ENCODE measurements at regions not wholly inside any gene's neighbourhood (a gene's known extent, or its start where the extent isn't known, plus 50 kb on each side); places are given as distances from the start of the nearest gene placed in this dataset.

DNA sequence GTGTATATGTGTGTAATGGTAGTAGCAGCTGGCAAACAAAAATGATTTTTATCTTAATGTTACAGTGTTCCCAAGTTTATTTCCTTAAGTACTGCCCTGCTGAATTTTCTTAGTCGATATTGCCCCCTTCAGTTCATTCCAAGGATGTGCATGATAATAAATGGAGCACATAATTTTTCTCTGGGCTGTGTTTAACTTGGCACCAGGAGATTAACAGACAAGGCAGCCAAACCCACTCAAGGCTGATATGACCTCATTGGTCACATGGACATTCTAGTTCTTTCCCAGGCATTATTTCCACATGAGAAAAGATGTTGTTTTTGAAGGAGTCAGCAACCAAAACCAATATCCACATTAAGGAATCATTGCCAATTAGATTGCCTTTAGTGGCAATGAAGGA is 61.8 kb downstream of the COX7C start:
- Histone ChIP-seq H3K9me3 (ENCODE audit: low read length) (no peaks in the 10 kb centered on the region), H3K36me3 (ENCODE audit: insufficient read depth, low read length) (no peaks in the 10 kb centered on the region), H3K4me1 (ENCODE audit: insufficient read depth, low read length, poor library complexity, severe bottlenecking) (no peaks in the 10 kb centered on the region), H3K9me2 (ENCODE audit: insufficient read depth, low read length) (no peaks in the 10 kb centered on the region), H4K20me1 (ENCODE audit: insufficient read depth, low read length) (no peaks in the 10 kb centered on the region), H3K79me2 (ENCODE audit: insufficient read depth, low read depth, low read length) (no peaks in the 10 kb centered on the region), H3K4me3 (ENCODE audit: low read depth, low read length, poor library complexity, severe bottlenecking) (no peak overlapping the region), H2AFZ (ENCODE audit: low read length) (no peak overlapping the region), H3K27ac (ENCODE audit: low read depth, low read length, poor library complexity, severe bottlenecking) (no peak overlapping the region), H3K4me2 (ENCODE audit: low read length) (no peak overlapping the region)
- peak; percentile 48 for DNase-seq (ENCODE audit: low spot score)
- BruUV-seq (replicated peaks): no TSS peak
- intact Hi-C loops (cut with micrococcal nuclease; ENCODE audit: unreplicated experiment): no loop called here
- TF ChIP-seq EZH2phosphoT487 (IDR thresholded peaks at IDR 0.05; ENCODE audit: borderline replicate concordance, low read depth, low read length): no peak
- TF ChIP-seq, protein P1, sequence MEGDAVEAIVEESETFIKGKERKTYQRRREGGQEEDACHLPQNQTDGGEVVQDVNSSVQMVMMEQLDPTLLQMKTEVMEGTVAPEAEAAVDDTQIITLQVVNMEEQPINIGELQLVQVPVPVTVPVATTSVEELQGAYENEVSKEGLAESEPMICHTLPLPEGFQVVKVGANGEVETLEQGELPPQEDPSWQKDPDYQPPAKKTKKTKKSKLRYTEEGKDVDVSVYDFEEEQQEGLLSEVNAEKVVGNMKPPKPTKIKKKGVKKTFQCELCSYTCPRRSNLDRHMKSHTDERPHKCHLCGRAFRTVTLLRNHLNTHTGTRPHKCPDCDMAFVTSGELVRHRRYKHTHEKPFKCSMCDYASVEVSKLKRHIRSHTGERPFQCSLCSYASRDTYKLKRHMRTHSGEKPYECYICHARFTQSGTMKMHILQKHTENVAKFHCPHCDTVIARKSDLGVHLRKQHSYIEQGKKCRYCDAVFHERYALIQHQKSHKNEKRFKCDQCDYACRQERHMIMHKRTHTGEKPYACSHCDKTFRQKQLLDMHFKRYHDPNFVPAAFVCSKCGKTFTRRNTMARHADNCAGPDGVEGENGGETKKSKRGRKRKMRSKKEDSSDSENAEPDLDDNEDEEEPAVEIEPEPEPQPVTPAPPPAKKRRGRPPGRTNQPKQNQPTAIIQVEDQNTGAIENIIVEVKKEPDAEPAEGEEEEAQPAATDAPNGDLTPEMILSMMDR (conservative IDR thresholded peaks at IDR 0.05; ENCODE audit: low read length): peak; percentile 85
- ChIA-PET CTCF (ENCODE audit: unreplicated experiment) (no interaction called here), POLR2A (interaction anchor here (0.6 to 0.8 kb wide), 3 partner anchors 56 to 1143 kb away, joined by 3 read pairs; no protein-coding TSS in a partner anchor)

GRCh38 chr5:86679949-86680348 is 62.2 kb downstream of the COX7C start:
- no peak overlapping the region for H3K27ac ChIP-seq (ENCODE audit: low read depth, low read length, poor library complexity, severe bottlenecking)

DNA sequence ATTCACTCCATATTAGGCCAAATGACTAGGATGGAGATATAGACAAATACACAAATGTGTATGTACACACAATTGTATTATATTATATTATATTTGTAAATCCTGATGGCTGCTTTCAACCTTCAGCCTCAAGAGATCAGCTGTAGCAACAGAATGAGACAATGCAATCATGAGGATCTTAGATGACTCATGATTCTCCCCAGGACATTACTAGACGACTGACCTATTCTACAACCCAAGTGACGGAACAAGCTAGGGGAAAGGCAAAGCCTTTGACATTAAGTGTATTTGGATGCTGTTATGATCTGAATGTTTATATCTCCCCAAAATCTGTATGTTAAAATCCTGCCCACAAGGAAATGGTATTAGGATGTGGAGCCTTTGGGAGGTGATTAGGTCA is 66.5 kb downstream of the COX7C start:
- no peak overlapping the region for H3K4me3 ChIP-seq (ENCODE audit: low read depth, low read length, poor library complexity, severe bottlenecking)
- no peaks in the 10 kb centered on the region for H3K4me1 ChIP-seq (ENCODE audit: insufficient read depth, low read length, poor library complexity, severe bottlenecking)
- POLR2A ChIA-PET: interaction anchor here (0.5 to 0.7 kb wide), 3 partner anchors 46 to 267 kb away, joined by 3 to 5 read pairs (median 4); no protein-coding TSS in a partner anchor
- no peaks in the 10 kb centered on the region for H3K79me2 ChIP-seq (ENCODE audit: insufficient read depth, low read depth, low read length)
- no peaks in the 10 kb centered on the region for H3K9me3 ChIP-seq (ENCODE audit: low read length)
- H2AFZ ChIP-seq (ENCODE audit: low read length): no peak overlapping the region
- H3K27ac ChIP-seq (ENCODE audit: low read depth, low read length, poor library complexity, severe bottlenecking): no peak overlapping the region
- DNase-seq (ENCODE audit: low spot score): no peak
- intact Hi-C loops (cut with micrococcal nuclease; ENCODE audit: unreplicated experiment): loop anchor here (5.0 to 10.0 kb wide), 3 partner anchors 122 to 331 kb away; no protein-coding TSS in a partner anchor
- BruUV-seq (replicated peaks): no TSS peak
- no peak overlapping the region for H3K4me2 ChIP-seq (ENCODE audit: low read length)
- TF ChIP-seq, protein P1 (conservative IDR thresholded peaks at IDR 0.05; ENCODE audit: low read length): no peak
- no peak for TF ChIP-seq EZH2phosphoT487 (IDR thresholded peaks at IDR 0.05; ENCODE audit: borderline replicate concordance, low read depth, low read length)
- no peaks in the 10 kb centered on the region for H3K9me2 ChIP-seq (ENCODE audit: insufficient read depth, low read length)
- no peaks in the 10 kb centered on the region for H4K20me1 ChIP-seq (ENCODE audit: insufficient read depth, low read length)
- no peaks in the 10 kb centered on the region for H3K36me3 ChIP-seq (ENCODE audit: insufficient read depth, low read length)
- CTCF ChIA-PET (ENCODE audit: unreplicated experiment): no interaction called here

More at GRCh38 chr5:86679949-86680348, 62.2 kb downstream of the COX7C start:
- Histone ChIP-seq H4K20me1 (ENCODE audit: insufficient read depth, low read length) (no peaks in the 10 kb centered on the region), H3K9me3 (ENCODE audit: low read length) (no peaks in the 10 kb centered on the region), H3K4me1 (ENCODE audit: insufficient read depth, low read length, poor library complexity, severe bottlenecking) (no peaks in the 10 kb centered on the region), H3K36me3 (ENCODE audit: insufficient read depth, low read length) (no peaks in the 10 kb centered on the region), H3K9me2 (ENCODE audit: insufficient read depth, low read length) (no peaks in the 10 kb centered on the region), H3K4me3 (ENCODE audit: low read depth, low read length, poor library complexity, severe bottlenecking) (no peak overlapping the region), H2AFZ (ENCODE audit: low read length) (no peak overlapping the region), H3K4me2 (ENCODE audit: low read length) (no peak overlapping the region), H3K79me2 (ENCODE audit: insufficient read depth, low read depth, low read length) (no peaks in the 10 kb centered on the region)
- CTCF ChIA-PET (ENCODE audit: unreplicated experiment): no interaction called here
- intact Hi-C loops (cut with micrococcal nuclease; ENCODE audit: unreplicated experiment): loop anchor here (5.0 to 10.0 kb wide), 3 partner anchors 118 to 335 kb away; no protein-coding TSS in a partner anchor
- no TSS peak for BruUV-seq (replicated peaks)
- DNase-seq (ENCODE audit: low spot score): no peak
- POLR2A ChIA-PET: interaction anchor here (0.8 kb wide), 1 partner anchor 56 kb away, joined by 3 read pairs; no protein-coding TSS in a partner anchor
- TF ChIP-seq EZH2phosphoT487 (IDR thresholded peaks at IDR 0.05; ENCODE audit: borderline replicate concordance, low read depth, low read length): no peak
- TF ChIP-seq, protein P1 (conservative IDR thresholded peaks at IDR 0.05; ENCODE audit: low read length): no peak

Measured in OCI-LY7 (cell line).